Kasumi-1 (cell line): ENCODE measurements at regions not wholly inside any gene's neighbourhood (a gene's known extent, or its start where the extent isn't known, plus 50 kb on each side); places are given as distances from the start of the nearest gene placed in this dataset.

Source experiments
- DNase-seq, 2 experiments: peaks; one replicate each; lab custom pipeline; 2025; lab: John Stamatoyannopoulos, UW

DNA sequence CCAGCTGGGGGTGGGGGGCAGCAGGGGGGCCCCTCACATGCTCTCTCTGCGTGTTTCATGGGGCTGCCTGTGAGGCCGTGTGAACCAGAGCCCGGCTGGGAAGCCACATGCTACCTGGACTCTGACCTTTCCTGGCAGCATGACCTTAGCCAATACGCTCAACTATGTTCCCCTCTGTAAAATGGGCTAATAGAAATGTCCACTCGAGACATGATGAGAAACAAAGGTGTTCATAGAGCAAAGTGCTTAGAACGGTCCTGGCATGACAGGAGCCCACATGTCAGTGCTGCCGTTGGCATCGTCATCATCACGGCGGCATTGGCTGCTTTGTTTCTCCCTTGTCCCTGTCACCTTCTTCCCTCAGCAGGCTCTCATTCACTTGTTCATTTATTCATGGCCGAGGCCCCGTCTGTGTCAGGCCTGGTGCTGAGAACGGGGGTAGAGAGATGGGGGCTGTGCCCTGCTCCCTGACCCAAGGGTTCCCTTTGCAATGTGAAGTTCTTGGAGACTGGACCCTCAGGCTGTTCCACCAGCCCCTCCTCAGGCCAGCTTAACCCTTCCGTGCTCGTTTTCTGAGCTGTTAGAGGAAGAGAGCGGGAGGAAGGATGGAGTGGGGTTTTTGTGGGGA, 291.4 kb downstream of the SEC14L1 start:
- no peak for DNase-seq

DNA sequence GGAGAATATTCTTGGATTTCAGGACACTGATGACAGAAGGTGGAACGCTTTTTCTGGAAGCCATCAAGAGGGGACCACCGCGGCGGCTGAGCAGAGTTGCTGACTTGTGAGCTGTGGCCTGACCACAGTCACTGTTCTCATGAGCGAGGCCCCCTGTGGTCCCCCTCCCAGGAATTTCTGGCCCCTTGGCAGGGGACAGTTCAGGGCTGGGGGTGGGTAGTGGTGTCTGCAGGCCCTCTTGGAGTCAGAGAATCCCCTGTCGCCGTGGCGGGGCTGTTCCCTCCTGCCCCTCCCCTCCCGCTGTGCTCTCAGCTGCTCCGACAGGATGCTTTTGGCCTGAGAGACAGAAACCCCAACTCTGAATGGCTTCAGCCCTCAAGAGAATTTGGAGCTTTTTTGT, 292.0 kb downstream of the SEC14L1 start:
- DNase-seq = no peak

DNA sequence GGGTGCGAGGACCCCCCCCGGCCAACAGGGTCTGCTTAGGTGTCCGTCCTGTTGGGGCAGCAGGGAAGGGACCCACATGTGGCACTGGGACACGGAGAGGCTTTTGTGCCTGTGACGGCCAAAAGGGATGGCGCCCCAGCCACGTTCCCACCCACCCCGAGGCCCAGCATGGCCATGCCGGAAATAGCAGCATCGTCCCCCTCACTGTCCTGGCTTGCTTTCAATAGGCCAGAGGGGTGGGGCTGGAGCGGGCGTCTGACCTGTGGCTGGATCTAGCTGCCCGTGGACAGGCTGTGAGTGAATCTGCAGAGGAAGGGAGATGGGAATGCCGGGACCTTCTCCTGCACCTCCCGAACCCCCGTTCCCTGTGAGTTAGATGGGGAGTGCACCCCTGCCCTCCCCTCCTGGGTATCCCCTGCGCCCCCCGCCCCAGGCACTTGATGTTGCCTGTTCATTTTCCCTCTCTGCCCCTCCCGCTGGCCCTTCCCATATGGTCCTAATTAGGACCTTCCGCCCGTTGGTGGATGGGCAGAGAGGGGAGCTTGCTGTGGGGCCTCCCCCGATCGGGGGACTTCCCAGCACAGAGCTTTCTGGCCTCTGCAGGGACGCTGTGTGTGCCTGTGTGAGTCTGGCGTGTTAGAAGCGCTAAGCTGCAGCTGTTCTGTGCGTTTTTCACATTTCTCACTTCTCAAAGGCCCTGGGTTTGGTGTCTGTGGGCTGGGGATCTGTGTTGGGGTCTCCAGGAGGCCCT, 292.8 kb downstream of the SEC14L1 start:
- DNase-seq = no peak

- DNase-seq = no peak
Observed at GRCh38 chr17:77434136-77435114, 293.7 kb downstream of the SEC14L1 start.

DNA sequence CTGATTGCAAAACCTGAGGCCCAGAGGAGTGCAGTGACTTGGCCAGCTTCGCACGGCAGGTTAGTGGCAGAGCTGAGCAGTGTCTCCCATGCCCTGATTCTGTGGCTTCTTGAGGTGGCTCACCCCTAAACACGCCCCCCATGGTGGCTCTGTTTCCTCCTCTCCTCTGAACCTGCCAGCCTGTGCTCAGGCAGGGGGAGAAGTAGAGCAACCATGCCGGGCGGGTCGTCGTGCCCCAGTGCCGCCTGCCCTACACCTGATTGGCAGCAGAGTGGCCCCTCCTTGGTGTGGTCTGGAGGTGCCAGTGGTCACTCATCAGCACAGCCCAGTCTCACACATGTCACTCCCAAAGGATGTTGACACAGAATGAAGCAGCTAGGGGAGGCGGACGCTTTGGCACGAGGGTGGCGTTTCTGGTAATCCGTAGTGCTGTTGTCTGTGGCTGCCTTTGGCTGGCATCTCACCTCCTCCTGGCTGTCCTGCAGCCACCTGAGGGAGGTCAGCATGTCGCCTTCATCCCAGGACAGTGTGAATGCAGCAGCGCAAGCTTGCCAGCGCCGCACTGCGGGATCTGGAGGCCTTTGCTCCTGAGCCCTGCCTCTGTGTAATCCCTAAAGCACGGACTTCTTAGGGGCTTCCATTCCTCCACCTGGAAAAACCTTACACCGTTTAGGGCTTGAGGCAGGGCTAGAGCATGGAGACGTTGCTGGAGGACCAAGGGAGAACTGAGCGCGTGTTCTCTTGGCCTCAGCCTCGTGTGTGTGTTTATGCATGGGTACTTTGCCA, 294.7 kb downstream of the SEC14L1 start:
- DNase-seq = no peak

DNA sequence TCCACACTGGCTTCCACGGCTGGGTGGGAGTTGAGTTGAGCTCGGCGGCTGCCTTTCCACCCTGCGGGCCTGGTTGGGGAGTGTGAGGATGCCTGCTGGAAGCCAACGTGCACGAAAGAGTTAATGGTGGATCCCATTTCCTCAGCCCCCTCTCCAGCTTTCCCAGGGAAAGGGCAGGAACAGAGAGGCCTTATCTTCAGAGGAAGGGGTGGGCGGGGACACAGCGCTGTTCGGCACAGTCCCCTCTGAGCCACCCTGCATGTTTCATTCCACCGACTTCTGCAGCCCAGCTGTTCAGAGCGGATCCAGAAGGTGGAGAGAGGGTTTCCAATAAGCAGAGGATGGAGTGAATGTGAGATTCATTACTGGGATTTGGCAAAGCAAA, 295.3 kb downstream of the SEC14L1 start:
- no peak for DNase-seq

DNA sequence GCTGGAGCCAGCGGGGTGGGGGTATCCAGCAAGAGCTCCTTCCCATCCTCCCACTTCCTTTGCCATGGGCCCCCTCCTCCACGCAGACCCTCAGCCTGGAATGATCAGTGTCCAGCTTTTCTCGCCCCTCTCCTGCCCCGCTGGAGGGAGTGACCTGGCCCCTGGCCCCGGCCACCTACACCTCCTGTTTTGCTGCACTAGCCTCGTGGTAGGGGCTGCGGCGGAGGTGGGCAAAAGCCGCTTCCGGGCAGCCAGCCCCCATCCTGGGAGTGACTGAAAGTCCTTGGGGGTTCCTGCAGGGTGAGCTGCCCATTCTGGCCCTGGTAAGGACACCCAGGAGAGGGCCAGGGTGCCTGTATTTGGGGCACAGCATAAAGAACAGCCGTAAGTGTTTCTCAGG, 295.7 kb downstream of the SEC14L1 start:
- no peak for DNase-seq

DNA sequence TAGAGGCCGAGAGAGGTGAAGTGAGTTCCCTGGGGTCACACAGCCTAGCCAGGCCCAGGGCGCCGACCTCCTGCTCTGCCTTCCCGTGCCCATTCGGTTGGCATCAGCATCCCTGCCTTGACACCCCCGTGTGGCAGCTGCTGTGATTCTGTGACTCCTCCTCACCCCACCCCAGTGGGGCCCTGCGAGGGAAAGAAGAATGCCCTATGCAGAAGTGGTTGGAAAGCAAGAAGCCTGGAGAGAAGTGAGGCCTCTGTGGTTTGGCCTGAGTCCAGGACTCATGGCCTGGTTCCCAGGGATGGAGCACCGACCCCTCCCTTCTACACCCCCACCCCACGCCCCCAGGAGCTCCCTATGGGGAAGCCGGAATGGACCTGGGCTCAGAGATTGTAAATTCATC, 296.2 kb downstream of the SEC14L1 start:
- peak in 1 of 2 experiments; percentile 15 for DNase-seq

DNA sequence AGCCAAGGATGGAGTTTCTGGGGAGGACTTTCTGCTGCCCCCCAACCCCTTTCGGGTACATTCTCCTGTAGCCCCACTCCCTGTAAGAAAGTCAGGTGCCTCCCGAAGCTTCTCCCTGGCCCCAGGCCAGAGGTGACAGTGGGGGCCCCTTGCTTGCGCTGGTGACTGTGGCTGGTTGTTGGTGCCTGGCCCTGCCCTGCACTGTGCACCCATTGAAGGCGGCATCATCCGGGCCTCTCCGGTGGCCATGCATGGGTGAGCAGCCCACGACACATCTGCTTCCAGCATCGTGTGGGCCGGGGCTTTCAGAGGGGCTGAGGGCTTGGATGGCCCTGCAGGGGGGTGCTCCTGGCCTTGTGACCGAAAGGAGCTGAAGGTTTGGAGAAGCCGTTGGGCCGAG, 297.0 kb downstream of the SEC14L1 start:
- no peak for DNase-seq

DNA sequence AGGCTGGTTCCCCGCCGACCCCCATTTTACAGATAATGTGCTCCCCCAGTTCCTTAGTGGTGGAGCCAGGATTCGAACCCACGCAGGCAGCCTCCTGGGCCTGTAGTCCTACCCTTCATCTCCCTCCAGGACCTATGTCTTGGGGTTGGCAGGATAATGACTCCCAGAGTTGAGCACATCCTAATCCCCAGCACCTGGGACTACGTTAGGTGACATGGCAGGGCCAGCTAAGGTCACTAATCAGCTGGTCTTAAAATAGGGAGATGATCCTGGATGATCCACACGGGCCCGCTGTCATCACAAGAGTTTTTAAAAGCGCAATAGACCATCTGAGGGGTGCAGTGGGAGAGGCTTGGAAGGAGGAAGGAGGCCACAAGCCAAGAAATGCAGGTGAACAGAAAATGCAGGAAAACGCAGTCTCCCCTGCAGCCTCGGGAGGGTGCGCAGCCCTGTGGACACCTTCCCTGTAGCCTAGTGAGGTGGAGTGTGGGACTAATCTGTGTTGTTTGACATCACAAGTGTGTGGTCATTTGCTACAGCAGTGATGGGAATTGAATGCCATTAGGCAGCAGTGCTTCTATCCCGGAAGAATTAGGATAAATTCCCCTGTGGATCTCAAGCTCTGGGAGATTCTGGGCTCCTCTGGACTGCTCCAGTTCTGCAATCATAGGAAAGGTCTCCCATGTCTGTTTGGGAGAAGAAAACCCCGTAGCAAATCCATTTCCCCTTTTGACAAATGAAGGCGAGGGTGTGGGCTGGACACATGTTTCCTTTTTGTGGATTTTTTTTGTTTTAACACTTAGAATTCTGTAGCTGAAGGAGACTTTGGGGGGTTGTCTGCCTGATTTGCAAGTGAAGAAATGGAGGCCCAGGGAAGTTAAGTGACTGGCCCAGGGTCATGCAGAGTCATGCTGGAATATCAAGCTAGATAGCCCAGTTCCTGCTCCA, 297.7 kb downstream of the SEC14L1 start:
- peak; percentile 67 to 77 for DNase-seq

DNA sequence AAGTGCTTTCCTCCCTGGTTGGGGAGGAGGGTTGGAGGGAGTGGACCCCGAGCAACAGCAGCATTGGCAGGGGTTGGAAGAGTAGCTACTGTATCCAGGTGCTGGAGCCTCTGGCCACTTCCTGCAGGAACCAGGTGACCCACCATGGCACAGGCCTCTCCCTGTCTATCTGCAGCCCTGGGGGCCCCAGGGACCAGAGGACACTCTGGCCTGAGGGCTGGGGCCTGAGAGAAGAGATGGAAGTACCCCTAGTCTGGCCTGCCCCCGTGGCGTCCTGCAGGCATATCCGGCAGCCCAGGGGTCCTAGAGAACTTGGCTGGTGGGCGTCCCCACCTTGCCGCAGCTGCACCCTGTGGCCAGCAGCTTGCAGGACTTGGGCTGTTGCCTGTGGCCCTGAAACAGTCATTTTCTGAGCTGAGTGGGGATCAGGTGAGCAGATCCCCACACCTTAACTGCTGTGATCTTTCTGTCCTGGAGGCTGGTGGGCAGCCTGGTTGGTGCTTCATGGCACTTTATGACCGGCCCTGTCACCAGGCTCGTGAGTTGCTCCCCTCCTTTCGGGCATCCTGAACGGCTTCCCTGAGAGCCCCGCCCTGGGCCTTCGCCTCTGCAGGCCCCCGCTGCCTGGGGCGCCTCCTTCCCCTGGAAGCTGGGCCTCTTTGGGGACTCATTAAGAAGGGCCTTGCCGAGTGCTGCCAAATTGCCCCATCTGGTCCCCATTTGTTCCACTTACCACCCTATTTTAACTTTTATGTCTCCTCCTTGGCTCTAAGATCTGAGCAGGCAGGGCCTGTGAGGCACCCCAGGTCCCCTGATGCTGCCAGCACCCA, 298.6 kb downstream of the SEC14L1 start:
- no peak for DNase-seq

DNA sequence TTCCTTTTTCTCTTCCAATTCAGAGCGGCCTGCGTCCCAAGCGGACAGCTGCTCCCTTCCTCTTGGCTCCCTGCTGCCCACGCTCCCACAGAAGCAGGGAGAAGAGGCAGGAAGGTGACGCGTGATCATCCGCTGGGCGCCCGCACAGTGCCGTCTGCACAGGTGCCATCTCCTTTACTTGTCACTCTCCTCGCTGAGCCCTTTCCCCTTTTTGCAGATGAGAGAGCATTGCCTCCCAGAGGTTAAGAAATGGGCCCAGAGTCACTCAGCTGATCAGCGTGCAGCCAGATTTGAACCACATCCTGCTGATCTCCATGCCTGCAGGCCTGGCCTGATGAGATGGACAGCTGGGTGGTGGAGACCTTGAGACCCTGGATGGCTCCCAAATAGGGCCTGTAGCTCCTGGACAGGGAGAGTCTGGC, 299.8 kb downstream of the SEC14L1 start:
- DNase-seq = peak in 1 of 2 experiments; percentile 27

- DNase-seq = peak; percentile 93 to 95
Observed at GRCh38 chr17:77441130-77441920, 300.6 kb downstream of the SEC14L1 start.

DNA sequence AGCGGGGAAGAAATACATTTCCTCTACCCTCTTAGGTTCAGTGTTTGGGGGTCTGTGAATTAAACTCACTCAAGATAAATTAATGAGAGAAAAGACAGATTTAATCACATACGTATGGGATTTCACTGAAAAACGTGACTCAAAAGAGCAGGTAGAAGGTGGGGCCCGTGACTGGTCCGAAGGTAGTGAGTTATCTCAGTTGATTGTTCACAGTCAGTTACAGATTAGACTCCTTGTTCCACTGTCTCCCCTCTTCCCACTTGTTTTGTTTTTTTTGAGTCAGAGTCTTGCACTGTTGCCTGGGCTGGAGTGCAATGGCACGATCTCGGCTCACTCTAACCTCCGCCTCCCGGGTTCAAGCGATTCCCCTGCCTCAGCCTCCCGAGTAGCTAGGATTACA, 301.2 kb downstream of the SEC14L1 start:
- no peak for DNase-seq

DNA sequence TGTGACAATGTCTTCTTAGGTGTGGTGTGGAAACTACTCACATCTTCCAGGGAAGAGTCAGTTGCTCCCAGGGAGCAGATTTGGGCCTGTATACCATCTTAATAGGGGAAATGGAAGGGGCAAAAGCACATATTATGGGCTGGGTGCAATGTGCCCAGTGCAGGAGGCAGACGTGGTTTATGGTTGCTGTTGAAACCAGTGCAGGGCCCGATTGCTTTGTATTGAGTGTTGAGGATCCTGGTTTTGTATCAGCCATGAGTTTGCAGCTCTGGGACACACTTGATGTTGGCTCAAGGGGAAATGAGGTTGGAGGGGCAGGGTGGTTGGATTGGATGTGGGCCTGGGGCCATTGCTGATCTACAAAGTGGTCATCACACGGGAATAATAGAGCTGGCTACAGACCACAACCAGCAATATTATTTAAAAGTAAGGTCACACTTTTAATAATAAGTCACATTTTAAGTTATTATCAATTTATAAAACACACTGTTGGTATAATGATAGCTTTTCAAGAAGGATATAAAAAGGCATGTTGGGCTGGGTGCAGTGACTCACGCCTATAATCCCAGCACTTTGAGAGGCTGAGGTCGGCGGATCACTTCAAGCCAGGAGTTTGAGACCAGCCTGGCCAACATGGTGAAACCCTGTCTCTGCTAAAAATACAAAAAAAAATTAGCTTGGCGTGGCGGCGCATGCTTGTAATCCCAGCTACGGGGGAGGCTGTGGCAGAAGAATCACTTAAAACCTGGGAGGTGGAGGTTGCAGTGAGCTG, 302.4 kb downstream of the SEC14L1 start:
- no peak for DNase-seq

- no peak for DNase-seq
Observed at GRCh38 chr17:77443748-77444260, 303.0 kb downstream of the SEC14L1 start.

DNA sequence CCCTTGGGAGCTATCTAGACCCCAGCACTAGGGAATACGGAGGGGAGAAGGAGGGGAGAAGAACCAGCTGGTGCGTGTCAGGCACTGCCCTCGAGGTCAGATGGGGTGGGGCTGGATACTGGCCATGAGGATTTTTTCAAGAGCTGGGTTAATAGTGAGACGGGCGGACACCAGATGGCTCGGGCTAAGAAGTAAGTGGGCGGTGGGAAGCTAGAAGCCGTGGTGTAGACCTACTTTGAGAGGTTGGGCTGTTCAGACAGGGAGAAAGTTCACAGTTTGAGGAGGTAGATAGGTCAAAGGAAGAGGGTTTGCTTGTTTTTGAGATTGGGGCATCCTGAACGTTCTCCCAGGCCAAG, 303.8 kb downstream of the SEC14L1 start:
- DNase-seq = peak; percentile 43 to 65
